Endothelial cell (in vitro differentiated cells): ENCODE measurements at regions not wholly inside any gene's neighbourhood (a gene's known extent, or its start where the extent isn't known, plus 50 kb on each side); places are given as distances from the start of the nearest gene placed in this dataset.

Source experiments
- DNase-seq: peaks from one replicate; pipeline ENCODE4 v3.0.0; 2021; ENCODE audit warnings: low spot score
- H3K27ac Mint-ChIP-seq: one replicate; pipeline ENCODE4 v1.8.0; 2021; ENCODE audit warnings: mixed read lengths, inconsistent platforms; ENCODE audit not compliant: unreplicated experiment
- H3K27me3 Mint-ChIP-seq: one replicate; pipeline ENCODE4 v1.8.0; 2021; ENCODE audit warnings: mild to moderate bottlenecking, moderate library complexity, mixed read lengths, inconsistent platforms; ENCODE audit not compliant: unreplicated experiment
- H3K36me3 Mint-ChIP-seq: one replicate; pipeline ENCODE4 v1.8.0; 2021; ENCODE audit warnings: mild to moderate bottlenecking, low read depth, mixed read lengths, inconsistent platforms; ENCODE audit not compliant: unreplicated experiment
- H3K4me1 Mint-ChIP-seq: one replicate; pipeline ENCODE4 v1.8.0; 2021; ENCODE audit warnings: mild to moderate bottlenecking, mixed read lengths, inconsistent platforms; ENCODE audit not compliant: unreplicated experiment
- H3K4me3 Mint-ChIP-seq: one replicate; pipeline ENCODE4 v1.8.0; 2021; ENCODE audit warnings: mild to moderate bottlenecking, mixed read lengths, inconsistent platforms; ENCODE audit not compliant: unreplicated experiment
- H3K9me3 Mint-ChIP-seq: one replicate; pipeline ENCODE4 v1.8.0; 2021; ENCODE audit warnings: mixed read lengths, inconsistent platforms; ENCODE audit not compliant: unreplicated experiment
- CTCF ChIP-seq: fragments of 200-600 bp; sonication (generic); IDR thresholded peaks from one replicate; pipeline ENCODE4 v1.5.0; 2021; ENCODE audit warnings: antibody characterized with exemption; ENCODE audit not compliant: unreplicated experiment

DNA sequence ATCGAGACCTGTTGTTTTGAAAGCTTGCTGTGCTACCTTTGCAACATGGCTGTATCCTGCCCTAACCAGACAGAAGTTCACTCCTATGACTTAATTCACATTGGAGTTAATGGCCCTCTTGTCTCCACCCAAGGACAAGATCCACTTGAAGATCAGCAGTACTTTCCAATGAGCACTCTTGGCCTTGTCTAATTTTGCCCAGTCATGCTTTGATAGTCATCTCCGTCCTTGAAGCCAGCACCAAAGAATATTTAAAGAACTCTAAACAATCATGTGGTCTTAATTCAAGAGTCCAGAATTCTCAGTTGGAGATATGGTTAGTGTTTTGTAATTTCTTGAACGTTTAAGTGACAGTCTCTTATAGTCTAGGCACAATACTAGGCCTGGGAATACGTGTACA, 775.6 kb upstream of the EEF2KMT start:
- no peak for DNase-seq
- Mint-ChIP-seq H3K27ac (no peak overlapping the region), H3K4me1 (no peaks in the 10 kb centered on the region), H3K4me3 (no peak overlapping the region), H3K9me3 (no peaks in the 10 kb centered on the region), H3K36me3 (no peaks in the 10 kb centered on the region), H3K27me3 (peaks cover 2% of the 10 kb centered on the region)
- TF ChIP-seq CTCF, result no peak

GRCh38 chr16:5870886-5871691, 773.5 kb upstream of the EEF2KMT start:
- TF ChIP-seq CTCF, result no peak
- Mint-ChIP-seq H3K4me3 (no peak overlapping the region), H3K36me3 (no peaks in the 10 kb centered on the region), H3K27me3 (peaks cover 2% of the 10 kb centered on the region), H3K27ac (no peak overlapping the region), H3K9me3 (no peaks in the 10 kb centered on the region), H3K4me1 (no peaks in the 10 kb centered on the region)
- DNase-seq, result no peak

DNA sequence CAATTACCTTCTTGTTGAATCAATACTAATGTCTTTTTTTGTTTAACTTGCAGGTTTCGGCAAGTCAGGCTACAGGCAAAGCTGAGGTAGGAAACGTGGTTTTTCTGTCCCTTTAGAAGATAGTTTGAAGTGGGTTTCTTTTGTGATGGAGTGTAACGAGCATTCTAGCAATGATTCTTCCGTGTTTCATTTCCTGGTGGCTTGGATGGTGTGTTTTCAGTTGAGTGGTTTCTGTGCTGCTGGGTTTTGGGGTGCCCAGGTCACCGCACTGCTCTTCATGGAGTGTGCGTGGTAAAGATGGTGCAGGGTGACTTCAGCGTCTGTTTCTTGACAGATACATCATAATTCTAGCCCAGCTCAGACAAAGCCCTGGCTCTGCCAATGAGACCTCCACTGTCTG, 769.7 kb upstream of the EEF2KMT start:
- H3K4me1 Mint-ChIP-seq, result peaks cover under 1% of the 10 kb centered on the region
- H3K27ac Mint-ChIP-seq, result no peak overlapping the region
- TF ChIP-seq CTCF, result no peak
- H3K9me3 Mint-ChIP-seq, result no peaks in the 10 kb centered on the region
- H3K36me3 Mint-ChIP-seq, result no peaks in the 10 kb centered on the region
- no peak overlapping the region for H3K4me3 Mint-ChIP-seq
- no peaks in the 10 kb centered on the region for H3K27me3 Mint-ChIP-seq
- DNase-seq, result no peak

DNA sequence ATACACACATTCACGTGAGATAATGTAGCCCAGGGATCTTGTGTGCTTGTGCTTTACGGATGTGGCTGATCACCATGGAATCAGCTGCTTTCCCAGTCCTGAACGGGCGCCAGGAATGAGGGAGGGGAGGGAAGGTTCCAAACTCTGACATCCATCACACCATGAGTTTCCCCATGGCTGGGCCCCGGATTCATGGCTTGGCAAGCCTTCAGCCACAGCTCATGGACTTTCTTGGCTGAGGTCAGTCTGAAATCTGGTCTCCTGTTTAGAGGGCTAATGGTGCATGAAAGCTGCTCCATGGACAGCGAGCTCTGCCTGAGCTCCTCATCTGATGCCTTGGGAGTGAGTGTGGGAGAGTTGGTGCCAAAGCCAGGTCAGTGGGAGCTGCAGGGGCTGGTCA, 767.6 kb upstream of the EEF2KMT start:
- H3K9me3 Mint-ChIP-seq, result no peaks in the 10 kb centered on the region

More for the DNA sequence above, 767.6 kb upstream of the EEF2KMT start:
- Mint-ChIP-seq H3K27me3 (no peaks in the 10 kb centered on the region), H3K4me1 (peaks cover 4% of the 10 kb centered on the region), H3K27ac (no peak overlapping the region), H3K36me3 (no peaks in the 10 kb centered on the region), H3K4me3 (no peak overlapping the region)
- TF ChIP-seq CTCF, result no peak
- DNase-seq, result no peak
